Osteoblast (primary cell): ENCODE measurements at regions not wholly inside any gene's neighbourhood (a gene's known extent, or its start where the extent isn't known, plus 50 kb on each side); places are given as distances from the start of the nearest gene placed in this dataset.
"Not testable (repeated sequence)": the region's sequence is repeated elsewhere in the genome, so short reads cannot be mapped to it uniquely, and the experiment has no call there.

Experiments
- DNase-seq: peaks from one replicate; pipeline ENCODE4 v3.0.0; 2011; ENCODE audit warnings: low spot score, mixed read lengths; ENCODE audit not compliant: insufficient read length; ENCODE audit errors: missing footprints
- H2AFZ ChIP-seq: 2 replicates; pipeline ENCODE4 v1.6.0; 2011; ENCODE audit warnings: mild to moderate bottlenecking, low read length
- H3K27ac ChIP-seq: 2 replicates; pipeline ENCODE4 v1.5.1; 2011; ENCODE audit warnings: mild to moderate bottlenecking, low read depth, low read length, moderate library complexity
- H3K27me3 ChIP-seq: 2 replicates; pipeline ENCODE4 v1.6.0; 2012; ENCODE audit warnings: mild to moderate bottlenecking, control low read depth, inconsistent platforms, low read length, moderate library complexity; ENCODE audit not compliant: insufficient read depth
- H3K36me3 ChIP-seq: 2 replicates; pipeline ENCODE4 v1.5.1; 2011; ENCODE audit warnings: mild to moderate bottlenecking, low read length, control low read depth, moderate library complexity; ENCODE audit not compliant: insufficient read depth
- H3K4me1 ChIP-seq: 2 replicates; pipeline ENCODE4 v1.5.1; 2011; ENCODE audit warnings: mild to moderate bottlenecking, low read length, control low read depth, moderate library complexity; ENCODE audit not compliant: insufficient read depth
- H3K4me2 ChIP-seq: 2 replicates; pipeline ENCODE4 v1.6.0; 2011; ENCODE audit warnings: mild to moderate bottlenecking, low read length; ENCODE audit not compliant: insufficient read depth
- H3K4me3 ChIP-seq: fragments of 200-600 bp; sonication (generic); 3 replicates; pipeline ENCODE4 v1.5.1; 2012; ENCODE audit warnings: mild to moderate bottlenecking, low read length, inconsistent platforms; ENCODE audit not compliant: insufficient read depth
- H3K79me2 ChIP-seq: 2 replicates; pipeline ENCODE4 v1.6.0; 2012; ENCODE audit warnings: mild to moderate bottlenecking, low read length, control low read depth, inconsistent platforms; ENCODE audit not compliant: insufficient read depth
- H3K9me3 ChIP-seq: 2 replicates; pipeline ENCODE4 v1.5.1; 2011; ENCODE audit warnings: low read depth, low read length, control low read depth
- H4K20me1 ChIP-seq: 2 replicates; pipeline ENCODE4 v1.6.0; 2012; ENCODE audit warnings: mild to moderate bottlenecking, low read length, control low read depth; ENCODE audit not compliant: insufficient read depth
- CTCF ChIP-seq: IDR thresholded peaks from 2 replicates; pipeline ENCODE4 v1.5.1; 2011; ENCODE audit warnings: mild to moderate bottlenecking, low read depth, low read length, moderate library complexity; ENCODE audit errors: extremely low read depth

GRCh38 chr1:227482023-227482299 is 81.4 kb upstream of the ZNF678 start:
- no peak for DNase-seq
- Histone ChIP-seq H3K9me3 (no peaks in the 10 kb centered on the region), H3K4me3 (no peak overlapping the region), H3K27ac (no peak overlapping the region), H2AFZ (no peak overlapping the region), H3K27me3 (no peaks in the 10 kb centered on the region), H4K20me1 (no peaks in the 10 kb centered on the region), H3K4me1 (no peaks in the 10 kb centered on the region), H3K36me3 (no peaks in the 10 kb centered on the region), H3K4me2 (no peak overlapping the region), H3K79me2 (no peaks in the 10 kb centered on the region)
- no peak for TF ChIP-seq CTCF

GRCh38 chr1:227474072-227474471 is 89.3 kb upstream of the ZNF678 start:
- DNase-seq, H3K4me1 ChIP-seq, H3K27me3 ChIP-seq, H4K20me1 ChIP-seq, H3K27ac ChIP-seq, H3K36me3 ChIP-seq, H3K79me2 ChIP-seq, H2AFZ ChIP-seq, H3K4me3 ChIP-seq, H3K9me3 ChIP-seq, H3K4me2 ChIP-seq: not testable (repeated sequence)

- no peak for TF ChIP-seq CTCF
- no peaks in the 10 kb centered on the region for H3K9me3 ChIP-seq
- H3K4me3 ChIP-seq = no peak overlapping the region
- H2AFZ ChIP-seq = no peak overlapping the region
- H3K27me3 ChIP-seq = peaks cover 3% of the 10 kb centered on the region
- no peak overlapping the region for H3K4me2 ChIP-seq
- H3K79me2 ChIP-seq = no peaks in the 10 kb centered on the region
- no peaks in the 10 kb centered on the region for H4K20me1 ChIP-seq
- no peaks in the 10 kb centered on the region for H3K4me1 ChIP-seq
- H3K36me3 ChIP-seq = no peaks in the 10 kb centered on the region
- DNase-seq = no peak
- no peak overlapping the region for H3K27ac ChIP-seq
Observed at GRCh38 chr1:227472772-227473171, 90.6 kb upstream of the ZNF678 start.

GRCh38 chr1:227470688-227471087 is 92.7 kb upstream of the ZNF678 start:
- TF ChIP-seq CTCF = no peak
- no peak overlapping the region for H3K27ac ChIP-seq
- no peaks in the 10 kb centered on the region for H4K20me1 ChIP-seq

GRCh38 chr1:227469708-227470107 is 93.6 kb upstream of the ZNF678 start:
- H3K9me3 ChIP-seq = no peaks in the 10 kb centered on the region
- H3K4me1 ChIP-seq = no peaks in the 10 kb centered on the region
- H4K20me1 ChIP-seq = no peaks in the 10 kb centered on the region
- H3K4me3 ChIP-seq = no peak overlapping the region
- H3K36me3 ChIP-seq = no peaks in the 10 kb centered on the region
- H3K27ac ChIP-seq = no peak overlapping the region
- H3K79me2 ChIP-seq = no peaks in the 10 kb centered on the region
- peaks cover 9% of the 10 kb centered on the region for H3K27me3 ChIP-seq
- DNase-seq = no peak
- H2AFZ ChIP-seq = no peak overlapping the region
- TF ChIP-seq CTCF = no peak
- no peak overlapping the region for H3K4me2 ChIP-seq

More at GRCh38 chr1:227470688-227471087, 92.7 kb upstream of the ZNF678 start:
- no peak overlapping the region for H3K4me3 ChIP-seq
- no peaks in the 10 kb centered on the region for H3K4me1 ChIP-seq
- no peak overlapping the region for H2AFZ ChIP-seq
- H3K79me2 ChIP-seq = no peaks in the 10 kb centered on the region
- peaks cover 6% of the 10 kb centered on the region for H3K27me3 ChIP-seq
- no peak for DNase-seq
- no peaks in the 10 kb centered on the region for H3K9me3 ChIP-seq
- H3K4me2 ChIP-seq = no peak overlapping the region
- H3K36me3 ChIP-seq = no peaks in the 10 kb centered on the region
